Stimulated activated naive B cell treated with anti-CD40 and anti-IgM and Interleukin-4, amounts not matched to agents 10 μg/mL and 1 μg/mL and 100 μg/mL, for 72 hours (primary cell): ENCODE measurements at regions not wholly inside any gene's neighbourhood (a gene's known extent, or its start where the extent isn't known, plus 50 kb on each side); places are given as distances from the start of the nearest gene placed in this dataset.
"Not testable (repeated sequence)": the region's sequence is repeated elsewhere in the genome, so short reads cannot be mapped to it uniquely, and the experiment has no call there.

Experiments
- ATAC-seq, 2 donors: fragments of 150-1000 bp; cut with Tn5 transposase; replicated peaks; 2 replicates each; pipeline ENCODE4 v1.10.0; 2021; ENCODE audit warnings: moderate library complexity in 1 of 2
- DNase-seq: peaks from one replicate; pipeline ENCODE4 v3.0.0; 2021
- H3K27ac Mint-ChIP-seq: one replicate; pipeline ENCODE4 v1.8.0; 2022; ENCODE audit warnings: mild to moderate bottlenecking, mixed read lengths
- H3K27me3 Mint-ChIP-seq, 2 donors: one replicate each; pipeline ENCODE4 v1.8.0; 2022; ENCODE audit warnings: mixed read lengths in 2 of 2
- H3K36me3 Mint-ChIP-seq, 2 donors: one replicate each; pipeline ENCODE4 v1.8.0; 2022; ENCODE audit warnings: mixed read lengths in 2 of 2, mild to moderate bottlenecking in 1 of 2
- H3K4me1 Mint-ChIP-seq, 2 donors: one replicate each; pipeline ENCODE4 v1.8.0; 2022; ENCODE audit warnings: mixed read lengths in 2 of 2, mild to moderate bottlenecking in 1 of 2
- H3K4me3 Mint-ChIP-seq, 2 donors: one replicate each; pipeline ENCODE4 v1.8.0; 2022; ENCODE audit warnings: mild to moderate bottlenecking in 2 of 2, mixed read lengths in 2 of 2, moderate library complexity in 1 of 2
- H3K9me3 Mint-ChIP-seq, 2 donors: one replicate each; pipeline ENCODE4 v1.8.0; 2022; ENCODE audit warnings: mixed read lengths in 2 of 2, mild to moderate bottlenecking in 1 of 2

GRCh38 chr2:239742377-239742776, 282.8 kb downstream of the NDUFA10 start:
- H3K4me1 Mint-ChIP-seq = no peaks in the 10 kb centered on the region
- no peaks in the 10 kb centered on the region for H3K36me3 Mint-ChIP-seq
- ATAC-seq (no peak), DNase-seq (no peak)
- no peaks in the 10 kb centered on the region for H3K9me3 Mint-ChIP-seq
- H3K27me3 Mint-ChIP-seq = peaks cover 0 to 4% of the 10 kb centered on the region in 2 donors
- no peak overlapping the region for H3K27ac Mint-ChIP-seq
- no peak overlapping the region for H3K4me3 Mint-ChIP-seq

GRCh38 chr2:239739206-239739605, 285.9 kb downstream of the NDUFA10 start:
- Mint-ChIP-seq H3K4me1 (no peaks in the 10 kb centered on the region), H3K4me3 (no peak overlapping the region), H3K36me3 (no peaks in the 10 kb centered on the region), H3K27me3 (peaks cover 0 to 4% of the 10 kb centered on the region in 2 donors), H3K27ac (no peak overlapping the region), H3K9me3 (peaks cover 1% of the 10 kb centered on the region in 2 donors)
- ATAC-seq (no peak), DNase-seq (no peak)

GRCh38 chr2:239738159-239738558, 287.0 kb downstream of the NDUFA10 start:
- Mint-ChIP-seq H3K27ac (no peak overlapping the region), H3K9me3 (peaks cover 7 to 8% of the 10 kb centered on the region in 2 donors), H3K4me1 (no peaks in the 10 kb centered on the region), H3K4me3 (no peak overlapping the region), H3K36me3 (no peaks in the 10 kb centered on the region), H3K27me3 (peaks cover 0 to 4% of the 10 kb centered on the region in 2 donors)
- DNase-seq = no peak
- no peak for ATAC-seq

- H3K27me3 Mint-ChIP-seq = peaks cover 0 to 4% of the 10 kb centered on the region in 2 donors
- ATAC-seq (no peak), DNase-seq (no peak)
- no peaks in the 10 kb centered on the region for H3K36me3 Mint-ChIP-seq
- H3K27ac Mint-ChIP-seq = no peak overlapping the region
- peaks cover 7 to 8% of the 10 kb centered on the region in 2 donors for H3K9me3 Mint-ChIP-seq
- H3K4me1 Mint-ChIP-seq = no peaks in the 10 kb centered on the region
- no peak overlapping the region for H3K4me3 Mint-ChIP-seq
Measured at GRCh38 chr2:239737144-239737463, 288.0 kb downstream of the NDUFA10 start.

- Mint-ChIP-seq H3K27ac (no peak overlapping the region), H3K36me3 (no peaks in the 10 kb centered on the region), H3K9me3 (peaks cover 7 to 8% of the 10 kb centered on the region in 2 donors), H3K4me1 (no peaks in the 10 kb centered on the region), H3K27me3 (peaks cover 0 to 5% of the 10 kb centered on the region in 2 donors), H3K4me3 (no peak overlapping the region)
- ATAC-seq = no peak
- DNase-seq = no peak
Measured at GRCh38 chr2:239736358-239737143, 288.6 kb downstream of the NDUFA10 start.

- ATAC-seq = no peak
- H3K27me3 Mint-ChIP-seq = peaks cover 0 to 9% of the 10 kb centered on the region in 2 donors
- no peak overlapping the region for H3K27ac Mint-ChIP-seq
- no peak for DNase-seq
- no peaks in the 10 kb centered on the region for H3K4me1 Mint-ChIP-seq
- H3K9me3 Mint-ChIP-seq = peaks cover 7 to 8% of the 10 kb centered on the region in 2 donors
- no peaks in the 10 kb centered on the region for H3K36me3 Mint-ChIP-seq
- H3K4me3 Mint-ChIP-seq = no peak overlapping the region
Measured at GRCh38 chr2:239735829-239736357, 289.2 kb downstream of the NDUFA10 start.

DNA sequence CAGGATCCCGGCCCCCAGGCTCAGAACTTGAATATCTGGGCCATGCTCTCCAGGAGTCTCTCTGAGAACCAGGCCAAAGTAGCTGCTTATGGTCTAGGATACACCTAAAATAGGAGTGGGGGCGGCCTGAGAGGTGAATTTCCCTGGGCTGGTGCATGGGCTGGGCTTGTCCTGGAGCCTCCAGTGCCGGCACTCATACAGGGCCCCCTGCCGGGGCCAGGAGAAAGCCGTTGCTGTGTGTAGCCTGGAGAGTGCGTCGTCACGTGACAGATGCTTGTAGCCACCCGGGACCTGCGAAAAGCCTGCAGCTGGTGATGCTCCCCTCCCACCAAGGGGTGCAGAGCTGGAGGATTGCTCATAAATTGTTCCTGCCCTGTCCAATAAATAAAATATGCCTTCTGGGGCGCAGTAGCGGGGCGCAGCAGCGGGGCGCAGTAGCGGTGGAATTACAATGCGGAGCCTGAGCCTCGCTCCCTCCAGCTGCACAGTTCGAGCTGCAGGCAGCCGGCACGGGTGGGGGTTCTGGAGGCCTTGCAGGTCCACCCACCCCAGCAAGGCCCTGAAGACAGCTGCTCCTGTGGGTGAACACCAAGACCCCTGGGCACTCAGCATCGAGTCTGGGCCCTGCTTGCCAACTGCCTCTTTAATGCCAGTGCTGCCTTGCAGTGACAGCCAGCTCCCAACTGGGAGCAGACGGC, 289.9 kb downstream of the NDUFA10 start:
- Mint-ChIP-seq H3K9me3 (peaks cover 7 to 8% of the 10 kb centered on the region in 2 donors), H3K4me1 (no peaks in the 10 kb centered on the region), H3K27ac (no peak overlapping the region), H3K4me3 (no peak overlapping the region), H3K27me3 (peaks cover 0 to 11% of the 10 kb centered on the region in 2 donors), H3K36me3 (no peaks in the 10 kb centered on the region)
- no peak for DNase-seq
- no peak for ATAC-seq

DNA sequence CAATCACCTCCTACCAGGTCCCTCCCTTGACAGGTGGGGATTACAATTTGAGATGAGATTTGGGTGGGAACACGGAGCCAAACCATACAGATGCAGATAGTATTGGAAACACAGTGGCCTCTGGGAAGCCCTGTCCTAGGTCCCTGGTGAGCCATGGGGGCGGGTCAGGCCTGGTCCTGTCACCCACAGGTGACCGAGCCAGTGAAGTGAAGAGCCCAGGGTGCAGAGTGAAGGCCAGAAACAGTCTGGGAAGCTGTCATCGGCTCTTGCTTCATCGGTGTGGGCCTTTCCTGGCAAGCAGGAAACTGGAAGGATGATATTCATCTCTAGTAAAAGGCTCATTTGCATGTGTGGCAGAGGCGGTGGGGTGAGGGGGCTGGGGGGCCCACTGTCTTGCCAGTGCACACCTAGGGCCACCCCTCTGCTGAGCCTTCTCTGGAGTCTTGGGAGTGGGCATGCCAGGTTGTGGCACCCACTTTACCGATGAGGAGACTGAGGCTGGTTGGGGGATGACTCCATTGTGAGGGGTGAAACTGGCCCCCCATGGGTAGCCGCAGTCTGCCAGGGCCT, 290.6 kb downstream of the NDUFA10 start:
- peaks cover 0 to 11% of the 10 kb centered on the region in 2 donors for H3K27me3 Mint-ChIP-seq
- no peaks in the 10 kb centered on the region for H3K4me1 Mint-ChIP-seq
- peaks cover 7 to 8% of the 10 kb centered on the region in 2 donors for H3K9me3 Mint-ChIP-seq
- DNase-seq = no peak
- no peak for ATAC-seq
- H3K27ac Mint-ChIP-seq = no peak overlapping the region
- no peak overlapping the region for H3K4me3 Mint-ChIP-seq
- H3K36me3 Mint-ChIP-seq = no peaks in the 10 kb centered on the region

DNA sequence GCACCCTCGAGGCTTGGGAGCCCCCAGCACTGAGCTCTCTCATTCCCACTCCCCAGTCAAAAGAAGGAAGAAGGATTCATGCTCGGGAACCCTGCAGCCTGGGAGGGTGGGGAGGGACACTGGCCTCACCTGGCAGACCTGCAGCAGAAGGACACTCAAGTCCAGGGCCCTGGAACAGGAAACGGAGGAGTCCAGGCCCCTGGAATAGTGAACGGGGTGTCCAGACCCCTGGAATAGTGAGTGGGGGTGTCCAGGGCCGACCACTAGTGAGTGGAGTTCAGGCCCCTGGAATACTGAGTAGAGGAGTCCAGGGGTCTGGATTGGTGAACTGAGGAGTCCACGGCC, 292.5 kb downstream of the NDUFA10 start:
- DNase-seq (no peak), ATAC-seq (no peak)
- Mint-ChIP-seq H3K4me3 (no peak overlapping the region), H3K36me3 (no peaks in the 10 kb centered on the region), H3K27me3 (peaks cover 0 to 11% of the 10 kb centered on the region in 2 donors), H3K27ac (peak overlapping the region; percentile 27), H3K9me3 (peaks cover 7 to 8% of the 10 kb centered on the region in 2 donors), H3K4me1 (no peaks in the 10 kb centered on the region)

GRCh38 chr2:239731998-239732665, 293.0 kb downstream of the NDUFA10 start:
- DNase-seq (no peak), ATAC-seq (no peak)
- no peak overlapping the region for H3K27ac Mint-ChIP-seq
- peaks cover 0 to 11% of the 10 kb centered on the region in 2 donors for H3K27me3 Mint-ChIP-seq
- H3K4me1 Mint-ChIP-seq = no peaks in the 10 kb centered on the region
- peaks cover 7 to 8% of the 10 kb centered on the region in 2 donors for H3K9me3 Mint-ChIP-seq
- no peak overlapping the region for H3K4me3 Mint-ChIP-seq
- H3K36me3 Mint-ChIP-seq = no peaks in the 10 kb centered on the region

GRCh38 chr2:239731422-239731821, 293.7 kb downstream of the NDUFA10 start:
- Mint-ChIP-seq H3K9me3 (peaks cover 7 to 8% of the 10 kb centered on the region in 2 donors), H3K27me3 (peaks cover 0 to 11% of the 10 kb centered on the region in 2 donors), H3K4me3 (no peak overlapping the region), H3K36me3 (no peaks in the 10 kb centered on the region), H3K4me1 (no peaks in the 10 kb centered on the region), H3K27ac (no peak overlapping the region)
- ATAC-seq = no peak
- DNase-seq = no peak

GRCh38 chr2:239730897-239731296, 294.2 kb downstream of the NDUFA10 start:
- no peak for DNase-seq
- Mint-ChIP-seq H3K9me3 (peaks cover 7 to 8% of the 10 kb centered on the region in 2 donors), H3K36me3 (no peaks in the 10 kb centered on the region), H3K4me1 (no peaks in the 10 kb centered on the region), H3K27me3 (peaks cover 0 to 11% of the 10 kb centered on the region in 2 donors), H3K4me3 (no peak overlapping the region), H3K27ac (no peak overlapping the region)
- no peak for ATAC-seq

GRCh38 chr2:239730567-239730882, 294.6 kb downstream of the NDUFA10 start:
- H3K27me3 Mint-ChIP-seq = peaks cover 0 to 11% of the 10 kb centered on the region in 2 donors
- H3K4me1 Mint-ChIP-seq, H3K27ac Mint-ChIP-seq, DNase-seq, H3K36me3 Mint-ChIP-seq, H3K9me3 Mint-ChIP-seq, H3K4me3 Mint-ChIP-seq, ATAC-seq: not testable (repeated sequence)
